Stimulated activated CD8-positive, alpha-beta memory T cell treated with anti-CD3 and anti-CD28 coated beads, Interleukin-15, amount 100 ng/mL, for 4 hours (primary cell): ENCODE measurements at regions not wholly inside any gene's neighbourhood (a gene's known extent, or its start where the extent isn't known, plus 50 kb on each side); places are given as distances from the start of the nearest gene placed in this dataset.

Experiments used
- DNase-seq, 2 donors: peaks; one replicate each; pipeline ENCODE4 v3.0.0-alpha.2; 2020; ENCODE audit warnings: low read depth in 2 of 2

GRCh38 chr14:41404126-41404525, 202.6 kb upstream of the LRFN5 start:
- no peak for DNase-seq

GRCh38 chr14:41403360-41403759, 203.3 kb upstream of the LRFN5 start:
- no peak for DNase-seq

DNA sequence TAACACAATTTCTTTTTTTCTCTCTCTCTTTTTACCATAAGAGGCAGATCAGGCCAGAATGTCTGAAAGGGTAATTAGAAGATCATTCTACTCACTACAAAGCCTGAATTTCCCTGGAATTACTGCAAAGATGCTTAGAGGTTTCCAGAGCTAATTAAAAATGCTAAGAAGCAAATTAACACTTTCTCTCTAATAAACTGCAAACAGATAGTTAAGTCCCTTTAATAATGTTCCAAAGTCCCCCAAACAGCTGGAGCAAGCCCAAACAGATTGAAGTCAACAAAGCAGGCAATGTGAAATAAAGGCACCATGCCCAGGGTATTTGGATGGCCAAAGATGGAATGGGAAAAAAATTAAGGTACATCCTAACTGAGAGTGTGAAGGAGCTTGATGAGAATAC, 208.8 kb upstream of the LRFN5 start:
- no peak for DNase-seq

DNA sequence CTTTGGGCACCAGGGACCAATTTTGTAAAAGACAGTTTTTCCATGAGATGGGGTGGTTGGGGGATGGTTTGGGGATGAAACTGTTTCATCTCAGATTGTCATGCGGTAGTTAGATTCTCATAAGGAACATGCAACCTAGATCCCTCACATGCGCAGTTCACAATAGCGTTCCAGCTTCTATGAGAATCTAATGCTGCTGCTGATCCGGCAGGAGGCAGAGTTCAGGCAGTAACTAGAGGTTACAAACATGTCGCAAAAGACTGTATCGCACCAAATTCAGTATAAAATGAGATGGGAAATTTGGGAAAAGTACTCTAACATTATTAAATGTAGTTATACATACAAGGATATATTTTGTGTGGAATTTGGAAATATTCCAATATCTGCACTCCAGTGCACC, 213.2 kb upstream of the LRFN5 start:
- no peak for DNase-seq

DNA sequence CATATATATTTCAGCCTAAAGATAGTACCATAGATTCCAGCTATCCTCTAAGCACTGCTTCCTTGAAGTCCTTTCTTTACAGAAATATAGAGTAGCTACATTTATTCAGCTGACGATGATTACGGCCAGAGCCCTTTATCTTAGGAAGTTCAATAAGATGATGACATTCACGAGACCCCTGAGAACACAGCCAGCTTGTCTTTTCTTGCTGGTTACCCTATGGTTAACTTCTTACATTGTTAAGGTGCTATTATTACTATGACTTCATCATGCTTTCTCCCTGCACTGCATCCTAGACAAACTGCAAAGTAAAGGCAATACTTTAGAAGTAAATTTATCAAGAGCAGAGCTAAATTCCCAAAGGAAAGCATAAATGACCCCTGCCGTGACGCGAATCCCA, 214.4 kb upstream of the LRFN5 start:
- no peak for DNase-seq

GRCh38 chr14:41389355-41389754, 217.3 kb upstream of the LRFN5 start:
- DNase-seq: no peak

- no peak for DNase-seq
These were observed 220.9 kb upstream of the LRFN5 start for GRCh38 chr14:41385797-41386196.

- no peak for DNase-seq
These were observed 226.7 kb upstream of the LRFN5 start for GRCh38 chr14:41380017-41380416.

- DNase-seq: no peak
These were observed 228.2 kb upstream of the LRFN5 start for GRCh38 chr14:41378526-41378925.

GRCh38 chr14:41377932-41378331, 228.7 kb upstream of the LRFN5 start:
- no peak for DNase-seq

DNA sequence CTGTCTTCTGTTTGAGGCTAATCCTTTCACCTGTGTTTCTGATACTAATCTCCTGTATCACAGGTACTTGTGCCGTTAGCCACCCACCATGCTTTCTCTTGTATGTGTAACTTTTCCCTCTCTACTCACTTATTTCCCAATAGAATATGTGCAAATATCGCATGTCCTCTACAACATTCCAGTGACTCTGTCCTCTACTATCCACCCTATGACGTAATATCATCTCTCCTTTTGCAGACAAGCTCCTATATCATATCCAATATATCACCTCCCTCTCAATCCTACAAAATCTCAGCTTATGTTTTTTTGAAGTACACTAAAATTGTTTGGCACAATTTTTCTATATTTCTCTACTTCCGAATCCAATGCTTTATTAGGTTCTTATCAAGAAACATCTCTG, 232.6 kb upstream of the LRFN5 start:
- no peak for DNase-seq

DNA sequence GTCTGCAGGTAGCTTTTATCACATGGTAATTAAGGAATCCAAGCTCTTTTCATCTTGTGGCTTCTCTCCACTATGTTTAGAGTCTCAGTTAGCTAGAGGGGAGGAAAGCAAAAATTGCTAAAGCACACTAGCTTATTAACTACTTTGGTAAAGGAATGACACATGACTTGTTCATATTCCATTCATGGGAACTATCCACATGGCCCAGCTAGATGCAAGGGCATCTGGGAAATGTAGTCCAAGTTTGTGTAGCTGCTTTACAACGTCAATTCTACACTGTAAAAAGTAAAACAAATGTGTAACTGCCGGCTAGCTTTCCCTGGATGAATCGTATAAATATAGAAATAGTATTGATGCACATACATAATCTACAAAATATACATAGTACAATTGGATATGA, 244.5 kb upstream of the LRFN5 start:
- DNase-seq: no peak

GRCh38 chr14:41360126-41360525, 246.6 kb upstream of the LRFN5 start:
- no peak for DNase-seq

DNA sequence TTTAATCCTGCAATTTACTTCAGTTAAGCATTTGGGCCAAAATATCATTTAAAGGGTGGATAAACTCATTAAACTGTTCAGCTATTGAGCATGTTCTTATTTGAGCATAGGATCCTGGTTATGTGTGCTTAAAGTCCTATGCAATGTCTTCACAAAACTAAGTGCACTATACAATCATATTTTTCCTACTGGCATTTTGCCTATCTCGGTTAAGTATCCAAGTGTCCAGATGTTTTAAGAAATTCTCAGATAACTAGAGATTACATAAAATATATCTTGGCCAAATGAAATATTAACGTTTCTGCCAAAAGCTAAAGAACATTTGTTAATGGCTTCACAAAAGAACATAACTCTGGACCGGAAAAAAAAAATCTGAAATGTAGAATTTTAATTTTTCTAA, 250.8 kb upstream of the LRFN5 start:
- DNase-seq: no peak

DNA sequence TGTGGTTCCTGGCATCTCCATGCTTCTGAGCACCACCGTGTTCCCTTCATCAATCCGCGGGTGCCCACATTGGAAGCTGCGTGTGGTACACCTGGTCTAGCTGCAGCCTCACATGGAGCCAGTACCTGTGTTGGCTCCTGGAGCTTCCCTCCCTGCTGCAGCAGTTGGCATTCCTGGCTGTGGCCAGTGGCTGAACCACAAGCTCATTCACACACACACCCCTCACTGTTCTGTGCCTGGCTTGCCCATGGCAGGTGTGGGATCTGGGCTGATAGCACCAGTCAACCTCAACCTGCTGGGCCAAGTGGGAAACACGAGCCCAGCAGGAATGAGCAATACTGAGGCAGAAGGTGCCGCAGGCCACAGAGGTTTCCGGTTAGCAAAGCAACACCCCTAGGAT, 256.2 kb upstream of the LRFN5 start:
- DNase-seq: no peak

GRCh38 chr14:41349289-41349910, 257.3 kb upstream of the LRFN5 start:
- no peak for DNase-seq

DNA sequence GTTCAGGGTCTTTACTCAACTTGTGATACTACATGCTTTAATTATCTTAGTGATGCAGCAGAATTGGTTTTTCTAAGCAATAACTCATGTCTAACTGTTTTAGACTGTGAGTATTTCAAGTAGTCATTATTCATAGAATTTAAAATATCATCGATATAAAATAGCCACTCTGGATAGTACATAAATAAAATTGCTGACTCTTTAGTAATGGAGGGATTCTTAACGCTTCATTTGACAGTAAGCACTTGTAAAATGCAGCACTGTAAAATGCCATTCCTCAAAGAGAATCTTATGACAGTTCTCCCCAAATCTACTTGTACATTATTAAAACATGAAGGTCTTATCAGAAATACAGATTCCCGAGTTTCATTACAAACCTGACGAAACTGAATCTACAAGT, 262.8 kb upstream of the LRFN5 start:
- DNase-seq: no peak

GRCh38 chr14:41313196-41313595, 293.5 kb upstream of the LRFN5 start:
- DNase-seq: no peak

DNA sequence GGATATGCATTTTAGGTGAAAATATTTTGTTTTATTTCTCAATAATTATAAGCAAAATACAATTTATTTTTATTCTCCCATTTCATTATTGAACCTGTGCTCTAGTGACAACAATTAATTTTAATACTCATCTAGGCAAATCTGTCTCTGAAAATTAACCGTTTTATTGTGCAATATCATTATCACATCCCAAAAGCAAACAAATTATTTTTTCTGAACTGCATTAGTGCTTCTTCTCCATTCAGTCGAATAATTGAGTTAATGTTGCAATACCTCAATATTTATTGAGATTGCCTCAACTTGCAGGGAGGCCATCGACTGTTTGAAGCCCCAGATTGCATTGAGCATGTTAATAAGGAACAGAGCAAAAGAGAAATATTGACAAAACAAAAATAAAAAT, 303.2 kb upstream of the LRFN5 start:
- no peak for DNase-seq

- DNase-seq: no peak
These were observed 303.9 kb upstream of the LRFN5 start for GRCh38 chr14:41302776-41303175.

DNA sequence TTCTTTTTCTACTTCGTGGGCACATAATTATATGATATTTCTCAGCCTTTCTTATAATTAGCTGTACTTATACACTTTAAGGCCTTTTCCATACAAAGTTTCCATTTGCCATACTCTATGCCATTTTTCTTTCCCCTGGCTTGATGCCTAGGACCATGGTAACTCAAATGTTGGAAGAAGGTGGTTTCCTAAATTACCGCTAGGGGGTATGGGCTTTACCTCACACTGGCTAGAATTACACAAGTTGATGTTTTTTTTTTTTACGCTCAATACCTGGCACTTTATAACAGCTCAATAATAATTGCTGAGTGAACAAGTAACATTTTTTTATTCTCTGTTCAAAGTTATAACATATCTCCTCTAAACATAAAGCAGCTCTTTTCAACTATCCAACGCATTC, 306.8 kb upstream of the LRFN5 start:
- no peak for DNase-seq

DNA sequence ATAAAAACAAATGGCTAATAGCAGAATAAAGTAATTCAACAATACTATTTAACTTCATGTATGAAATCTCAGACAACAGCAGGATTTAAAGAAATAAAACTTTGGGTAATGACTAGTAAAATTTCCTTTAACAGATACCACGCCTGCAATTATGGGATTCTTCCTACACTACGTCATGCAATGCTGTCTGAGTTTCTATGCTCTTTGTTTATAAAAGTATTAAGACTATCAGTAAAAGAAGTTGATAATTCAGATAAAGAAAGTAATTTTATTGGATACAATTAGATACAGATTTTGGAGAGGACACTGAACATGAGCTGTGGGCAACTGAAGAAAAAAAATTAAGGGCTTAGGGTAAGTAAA, 308.4 kb upstream of the LRFN5 start:
- no peak for DNase-seq

DNA sequence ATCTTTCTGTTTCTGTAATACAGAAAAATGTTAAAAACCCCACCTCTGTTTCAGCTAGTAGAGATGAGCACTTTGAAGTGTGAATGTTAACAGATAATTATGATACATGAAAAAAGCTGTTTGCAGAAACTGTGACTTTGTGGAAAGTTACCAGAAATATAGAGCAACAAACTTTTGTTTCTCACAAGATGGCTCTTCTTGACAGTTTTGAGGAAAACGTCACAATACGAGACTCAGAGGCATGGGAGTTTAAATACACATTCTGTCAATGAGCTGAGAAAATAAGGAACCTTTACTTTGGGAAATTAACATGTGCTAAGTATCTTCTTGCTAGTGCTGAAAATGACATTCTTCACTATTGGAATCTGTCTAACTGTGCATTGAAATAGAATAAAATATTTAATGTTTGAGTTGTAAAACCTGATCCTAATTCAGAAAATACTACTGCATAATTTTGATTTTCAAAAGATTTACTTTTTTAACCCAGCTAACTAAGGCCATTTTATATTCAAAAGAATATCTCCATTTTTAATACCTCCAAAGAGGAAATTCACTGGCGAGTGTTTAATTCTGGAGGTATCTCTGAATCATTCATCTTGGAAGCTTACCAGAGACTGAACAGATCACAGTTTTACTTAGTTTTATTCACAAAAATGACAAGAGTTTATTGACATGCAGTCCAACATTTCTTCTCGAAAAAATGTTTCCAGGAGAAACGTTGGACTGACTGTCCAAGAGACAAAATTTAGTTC, 308.9 kb upstream of the LRFN5 start:
- no peak for DNase-seq

DNA sequence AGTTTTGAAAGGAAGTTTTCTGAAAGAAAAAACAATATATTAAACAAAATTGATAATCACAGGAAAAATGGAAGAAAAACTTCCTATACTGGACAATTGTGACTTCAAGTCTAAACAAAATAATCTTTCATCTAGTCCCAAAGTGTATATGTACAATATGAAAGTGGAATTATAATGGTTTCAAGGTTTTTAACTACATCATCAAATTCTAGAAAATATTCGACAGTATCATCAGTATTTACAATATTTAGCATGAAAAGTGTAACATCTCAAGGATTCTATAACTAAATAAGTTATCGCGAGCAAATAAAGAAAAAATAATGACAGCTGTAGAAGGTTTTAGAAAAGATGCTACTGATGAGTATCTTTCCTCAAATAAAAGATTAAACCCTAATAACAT, 310.9 kb upstream of the LRFN5 start:
- DNase-seq: no peak
